Heart left ventricle (tissue), 16 donors: ENCODE measurements at regions not wholly inside any gene's neighbourhood (a gene's known extent, or its start where the extent isn't known, plus 50 kb on each side); places are given as distances from the start of the nearest gene placed in this dataset.

ENCODE experiments used
- ATAC-seq, 4 donors: fragments of 200-7000 bp; cut with Tn5 transposase; one replicate each; pipeline ENCODE4 v1.9.1; 2020 to 2022; ENCODE audit warnings: moderate library complexity in 4 of 4, mild to moderate bottlenecking in 3 of 4, moderate number of reproducible peaks in 1 of 4
- DNase-seq, 5 donors: peaks; one replicate each; pipeline ENCODE4 v3.0.0-alpha.2; 2020
- H3K27ac ChIP-seq, 12 donors: fragments of 200-600 bp; sonication (generic) in 4 of 12; one replicate each; pipeline versions ENCODE4 v1.5.0 to v1.8.0; 2016 to 2022; ENCODE audit warnings: mild to moderate bottlenecking in 2 of 12
- H3K27me3 ChIP-seq, 9 donors: fragments of 200-600 bp; sonication (generic) in 2 of 9; one replicate each; pipeline versions ENCODE4 v1.5.1 to v1.8.0; 2016 to 2022; ENCODE audit warnings: mild to moderate bottlenecking in 3 of 9
- H3K36me3 ChIP-seq, 9 donors: fragments of 200-600 bp; sonication (generic) in 2 of 9; one replicate each; pipeline versions ENCODE4 v1.5.0 to v1.8.0; 2018 to 2022; ENCODE audit warnings: mild to moderate bottlenecking in 2 of 9
- H3K4me1 ChIP-seq, 12 donors: fragments of 200-600 bp; sonication (generic) in 4 of 12; one replicate each; pipeline versions ENCODE4 v1.5.0 to v1.8.0; 2016 to 2022; ENCODE audit warnings: mild to moderate bottlenecking in 3 of 12
- H3K4me3 ChIP-seq, 12 donors: fragments of 200-600 bp; sonication (generic) in 4 of 12; one replicate each; pipeline versions ENCODE4 v1.5.0 to v1.8.0; 2017 to 2022; ENCODE audit warnings: mild to moderate bottlenecking in 9 of 12, moderate library complexity in 4 of 12
- H3K9me3 ChIP-seq, 12 donors: fragments of 200-600 bp; sonication (generic) in 4 of 12; one replicate each; pipeline versions ENCODE4 v1.5.0 to v1.8.0; 2016 to 2022; ENCODE audit warnings: mild to moderate bottlenecking in 1 of 12
- POLR2A ChIP-seq, 2 donors: fragments of 450-650 bp; IDR thresholded peaks; one replicate each; pipeline ENCODE4 v1.6.1; 2017; ENCODE audit warnings: antibody characterized with exemption in 2 of 2, mild to moderate bottlenecking in 2 of 2, moderate library complexity in 2 of 2
- WGBS, 4 donors: extraction: QIAGEN DNeasy Blood & Tissue Kit in 2 of 4; methylation state at CpG; one replicate each; pipeline versions ENCODE4 v1.1.5 to v1.1.7; 2013 to 2018; 5-methylcytosine and 5-hydroxymethylcytosine counted together
- intact Hi-C, 10 donors: fragments of 100-400 bp; cut with DNase I; formaldehyde crosslinking; loops; one replicate each; pipeline versions ENCODE4 v1.11.1 to v1.14.2; 2022
- TF ChIP-seq, protein P1 (sequence below), 12 donors: fragments of 200-600 bp; sonication (generic) in 4 of 12; IDR thresholded peaks; one replicate each; pipeline versions ENCODE4 v1.5.0 to v1.8.0; 2018 to 2022; ENCODE audit warnings: antibody characterized with exemption in 12 of 12, mild to moderate bottlenecking in 5 of 12
- donor health status: ischemic (EF 13 %, LVEDD 7.1; RV severe dilation, severe dysfunction).
- donor health status: healthy with polysubstance abuse.
- donor health status: DM: no; HTN: yes; CAD: no.
- donor health status: DM: no; HTN: no; CAD: no.
- donor health status: ischemic (EF 25% LVEDD 6.9; RV normal size, moderate dysfunction).
- donor health status: ischemic (EF 25% LVEDD 5.7; RV mildly dilated, moderate dysfunction).
- donor health status: healthy.
- donor health status: DM: yes; HTN: yes; CAD: no.
- donor health status: ischemic (EF 35%, LVEDD 5.7; RV mildly dilated, moderate dysfunction).
- donor health status: nonischemic (EF 11% LVEDD 7.7; RV severe dilation, severe dysfunction).
- donor health status: DM: yes; HTN: yes; CAD: no.
- donor health status: PGD.
- donor health status: ischemic (EF 29% LVEDD 5.4; RV normal size, mild dysfunction).
- donor health status: nonischemic (EF 23%, LVEDD 6.1; RV moderate dilation, normal function).

DNA sequence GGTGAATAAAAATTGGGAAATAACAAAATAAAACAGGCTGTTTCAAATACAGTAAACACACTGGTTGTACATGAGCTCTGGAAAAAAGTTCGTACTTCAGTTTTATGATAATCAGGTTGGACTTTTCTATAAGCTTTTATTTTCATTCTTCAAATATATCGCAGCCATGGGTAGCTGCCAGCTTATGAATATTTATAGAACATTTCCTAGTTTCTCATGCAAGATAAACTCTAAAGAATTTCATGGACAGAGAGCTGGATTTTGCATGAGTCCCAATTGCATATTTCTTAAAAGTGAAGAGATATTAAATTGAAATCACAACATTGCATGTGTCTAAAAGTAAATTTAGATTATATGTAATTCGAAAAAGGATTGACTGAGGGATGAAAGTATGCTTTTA is 827.6 kb downstream of the SLC6A15 start:
- H3K27ac ChIP-seq, result no peak overlapping the region
- H3K4me1 ChIP-seq, result no peaks in the 10 kb centered on the region
- no peak overlapping the region for H3K4me3 ChIP-seq
- no peaks in the 10 kb centered on the region for H3K27me3 ChIP-seq
- WGBS, 4 donors, result 35 to 50% (median 45%) methylated on average over 3 of the region's 3 CpGs
- no peak for DNase-seq
- no peak for TF ChIP-seq POLR2A (IDR thresholded peaks at IDR 0.05)
- TF ChIP-seq, protein P1, sequence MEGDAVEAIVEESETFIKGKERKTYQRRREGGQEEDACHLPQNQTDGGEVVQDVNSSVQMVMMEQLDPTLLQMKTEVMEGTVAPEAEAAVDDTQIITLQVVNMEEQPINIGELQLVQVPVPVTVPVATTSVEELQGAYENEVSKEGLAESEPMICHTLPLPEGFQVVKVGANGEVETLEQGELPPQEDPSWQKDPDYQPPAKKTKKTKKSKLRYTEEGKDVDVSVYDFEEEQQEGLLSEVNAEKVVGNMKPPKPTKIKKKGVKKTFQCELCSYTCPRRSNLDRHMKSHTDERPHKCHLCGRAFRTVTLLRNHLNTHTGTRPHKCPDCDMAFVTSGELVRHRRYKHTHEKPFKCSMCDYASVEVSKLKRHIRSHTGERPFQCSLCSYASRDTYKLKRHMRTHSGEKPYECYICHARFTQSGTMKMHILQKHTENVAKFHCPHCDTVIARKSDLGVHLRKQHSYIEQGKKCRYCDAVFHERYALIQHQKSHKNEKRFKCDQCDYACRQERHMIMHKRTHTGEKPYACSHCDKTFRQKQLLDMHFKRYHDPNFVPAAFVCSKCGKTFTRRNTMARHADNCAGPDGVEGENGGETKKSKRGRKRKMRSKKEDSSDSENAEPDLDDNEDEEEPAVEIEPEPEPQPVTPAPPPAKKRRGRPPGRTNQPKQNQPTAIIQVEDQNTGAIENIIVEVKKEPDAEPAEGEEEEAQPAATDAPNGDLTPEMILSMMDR (IDR thresholded peaks at IDR 0.05), result no peak
- ATAC-seq, result no peak
- intact Hi-C loops, result no loop called here
- H3K36me3 ChIP-seq, result no peaks in the 10 kb centered on the region
- H3K9me3 ChIP-seq, result no peaks in the 10 kb centered on the region

DNA sequence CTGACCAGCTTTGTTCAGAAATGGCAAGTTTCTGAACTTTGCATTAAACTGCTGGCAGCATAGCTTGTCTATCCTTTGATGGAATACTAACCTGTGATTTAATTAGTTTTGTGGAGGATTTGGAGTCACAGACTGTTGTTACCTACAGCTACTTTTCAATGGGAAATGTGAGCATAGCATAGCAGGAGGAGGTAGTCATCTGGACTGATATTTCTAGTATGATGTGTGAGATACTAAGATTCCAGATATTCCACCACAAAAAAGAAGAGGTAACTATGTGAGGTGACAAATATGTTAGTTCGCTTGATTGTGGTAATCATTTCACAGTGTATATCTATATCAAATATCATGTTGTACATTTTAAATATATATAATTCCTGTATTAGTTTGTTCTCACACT is 833.0 kb downstream of the SLC6A15 start:
- no peaks in the 10 kb centered on the region for H3K36me3 ChIP-seq
- H3K4me3 ChIP-seq, result no peak overlapping the region
- H3K4me1 ChIP-seq, result no peaks in the 10 kb centered on the region
- ATAC-seq (no peak), DNase-seq (no peak)
- H3K27ac ChIP-seq, result no peak overlapping the region
- WGBS, 4 donors, result 88 to 95% (median 95%) methylated on average over 1 of the region's 1 CpG
- H3K27me3 ChIP-seq, result no peaks in the 10 kb centered on the region
- TF ChIP-seq, protein P1 (IDR thresholded peaks at IDR 0.05), result no peak
- TF ChIP-seq POLR2A (IDR thresholded peaks at IDR 0.05), result no peak
- intact Hi-C loops, result no loop called here
- H3K9me3 ChIP-seq, result no peaks in the 10 kb centered on the region

DNA sequence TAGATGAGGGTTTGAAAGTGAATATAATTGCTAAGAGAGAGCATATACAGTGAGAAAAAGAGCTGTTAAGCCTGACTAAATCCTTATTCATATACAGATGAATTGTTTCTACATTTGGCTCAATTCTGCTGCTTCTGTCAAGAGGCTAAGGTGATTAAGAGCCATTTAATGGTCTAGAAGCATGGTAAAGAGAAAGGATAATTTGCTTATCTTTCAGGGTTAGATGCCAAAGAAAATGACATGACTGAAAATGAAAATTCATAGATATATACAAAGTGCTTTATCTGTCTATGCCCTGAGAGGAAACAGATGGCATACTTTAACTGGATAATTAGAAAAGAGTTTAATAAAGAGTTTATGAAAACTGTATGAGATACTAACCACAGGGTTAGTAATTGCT is 834.9 kb downstream of the SLC6A15 start:
- intact Hi-C loops, result no loop called here
- H3K27me3 ChIP-seq, result no peaks in the 10 kb centered on the region
- no peak for TF ChIP-seq POLR2A (IDR thresholded peaks at IDR 0.05)
- TF ChIP-seq, protein P1 (IDR thresholded peaks at IDR 0.05), result no peak
- DNase-seq, result no peak
- no peak overlapping the region for H3K4me3 ChIP-seq
- no peak overlapping the region for H3K27ac ChIP-seq
- no peak for ATAC-seq
- H3K9me3 ChIP-seq, result no peaks in the 10 kb centered on the region
- H3K36me3 ChIP-seq, result no peaks in the 10 kb centered on the region
- no peaks in the 10 kb centered on the region for H3K4me1 ChIP-seq

DNA sequence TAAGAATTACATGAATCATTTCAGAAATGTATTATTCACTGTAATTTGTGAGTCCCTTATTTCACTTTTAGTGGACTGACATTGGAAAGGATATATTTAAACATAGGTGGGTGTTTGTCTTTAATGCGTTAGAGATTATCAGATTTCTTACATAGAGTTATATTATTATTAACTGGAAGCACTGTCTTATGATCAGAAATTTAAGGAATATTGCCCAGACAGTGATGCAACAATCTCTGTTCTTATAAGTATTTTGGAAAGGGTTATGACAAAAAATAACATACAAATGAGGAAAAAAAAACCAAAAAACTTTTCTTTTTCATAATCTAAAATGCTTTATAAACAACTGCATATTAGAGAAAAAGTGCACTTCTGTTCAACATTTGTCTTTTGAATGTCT is 836.6 kb downstream of the SLC6A15 start:
- Histone ChIP-seq H3K36me3 (no peaks in the 10 kb centered on the region), H3K9me3 (no peaks in the 10 kb centered on the region), H3K27me3 (no peaks in the 10 kb centered on the region), H3K27ac (no peak overlapping the region), H3K4me1 (no peaks in the 10 kb centered on the region), H3K4me3 (no peak overlapping the region)
- intact Hi-C loops, result no loop called here
- DNase-seq (no peak), ATAC-seq (no peak)
- 42 to 94% (median 82%) methylated on average over 1 of the region's 1 CpG for WGBS, 4 donors
- TF ChIP-seq, protein P1 (IDR thresholded peaks at IDR 0.05), result no peak
- TF ChIP-seq POLR2A (IDR thresholded peaks at IDR 0.05), result no peak
